Thyroid gland (tissue), 4 donors: ENCODE measurements at regions not wholly inside any gene's neighbourhood (a gene's known extent, or its start where the extent isn't known, plus 50 kb on each side); places are given as distances from the start of the nearest gene placed in this dataset.

ENCODE experiments used
- POLR2A ChIP-seq, 2 donors: fragments of 450-650 bp; IDR thresholded peaks; one replicate each; pipeline ENCODE4 v1.6.1; 2017; ENCODE audit warnings: antibody characterized with exemption in 2 of 2, mild to moderate bottlenecking in 2 of 2, moderate library complexity in 1 of 2
- TF ChIP-seq, protein P1 (sequence below), 6 experiments: fragments of 200-600 bp in 3 of 6; fragments of 450-650 bp in 3 of 6; sonication (generic) in 3 of 6; IDR thresholded peaks; one replicate each; pipeline ENCODE4 v1.5.1; 2016 to 2019; ENCODE audit warnings: antibody characterized with exemption in 6 of 6, mild to moderate bottlenecking in 2 of 6, inconsistent platforms in 1 of 6, moderate library complexity in 1 of 6

- no peak for TF ChIP-seq POLR2A (IDR thresholded peaks at IDR 0.05)
- TF ChIP-seq, protein P1, sequence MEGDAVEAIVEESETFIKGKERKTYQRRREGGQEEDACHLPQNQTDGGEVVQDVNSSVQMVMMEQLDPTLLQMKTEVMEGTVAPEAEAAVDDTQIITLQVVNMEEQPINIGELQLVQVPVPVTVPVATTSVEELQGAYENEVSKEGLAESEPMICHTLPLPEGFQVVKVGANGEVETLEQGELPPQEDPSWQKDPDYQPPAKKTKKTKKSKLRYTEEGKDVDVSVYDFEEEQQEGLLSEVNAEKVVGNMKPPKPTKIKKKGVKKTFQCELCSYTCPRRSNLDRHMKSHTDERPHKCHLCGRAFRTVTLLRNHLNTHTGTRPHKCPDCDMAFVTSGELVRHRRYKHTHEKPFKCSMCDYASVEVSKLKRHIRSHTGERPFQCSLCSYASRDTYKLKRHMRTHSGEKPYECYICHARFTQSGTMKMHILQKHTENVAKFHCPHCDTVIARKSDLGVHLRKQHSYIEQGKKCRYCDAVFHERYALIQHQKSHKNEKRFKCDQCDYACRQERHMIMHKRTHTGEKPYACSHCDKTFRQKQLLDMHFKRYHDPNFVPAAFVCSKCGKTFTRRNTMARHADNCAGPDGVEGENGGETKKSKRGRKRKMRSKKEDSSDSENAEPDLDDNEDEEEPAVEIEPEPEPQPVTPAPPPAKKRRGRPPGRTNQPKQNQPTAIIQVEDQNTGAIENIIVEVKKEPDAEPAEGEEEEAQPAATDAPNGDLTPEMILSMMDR (IDR thresholded peaks at IDR 0.05), result no peak
Measured at GRCh38 chr14:34213332-34213731, 248.7 kb downstream of the SPTSSA start.
